AG04450 (cell line): ENCODE measurements at regions not wholly inside any gene's neighbourhood (a gene's known extent, or its start where the extent isn't known, plus 50 kb on each side); places are given as distances from the start of the nearest gene placed in this dataset.

Experiments
- CTCF ChIA-PET: fragments of 300-600, 350-600 bp; formaldehyde crosslinking; extraction: SDS; loops from one replicate; lab custom pipeline; 2022; ENCODE audit warnings: antibody characterized with exemption, inconsistent platforms; lab: Charles Lee
- POLR2A ChIA-PET: fragments of 350-600 bp; formaldehyde crosslinking; extraction: SDS; loops from one replicate; lab custom pipeline; 2021; ENCODE audit warnings: antibody characterized with exemption, inconsistent platforms; lab: Yijun Ruan, JAX
- DNase-seq: peaks from one replicate; pipeline ENCODE4 v3.0.0-alpha.2; 2011; ENCODE audit warnings: low read depth, low spot score
- H3K27ac ChIP-seq: one replicate; pipeline ENCODE4 v1.5.1; 2012; ENCODE audit warnings: low read depth, low read length, control low read depth
- H3K27me3 ChIP-seq: one replicate; pipeline ENCODE4 v1.6.0; 2012; ENCODE audit warnings: low read length; ENCODE audit not compliant: control insufficient read depth, insufficient read depth
- H3K4me3 ChIP-seq: 2 replicates; pipeline ENCODE4 v1.5.1; 2011; ENCODE audit warnings: mild to moderate bottlenecking, low read depth, low read length, control low read depth
- H3K9me3 ChIP-seq: 2 replicates; pipeline ENCODE4 v1.5.1; 2012; ENCODE audit warnings: low read length; ENCODE audit not compliant: control insufficient read depth, insufficient read depth
- TF ChIP-seq, protein P1 (sequence below): IDR thresholded peaks from 2 replicates; pipeline ENCODE4 v1.5.1; 2011; ENCODE audit warnings: low read depth, low read length, control low read depth, inconsistent platforms

DNA sequence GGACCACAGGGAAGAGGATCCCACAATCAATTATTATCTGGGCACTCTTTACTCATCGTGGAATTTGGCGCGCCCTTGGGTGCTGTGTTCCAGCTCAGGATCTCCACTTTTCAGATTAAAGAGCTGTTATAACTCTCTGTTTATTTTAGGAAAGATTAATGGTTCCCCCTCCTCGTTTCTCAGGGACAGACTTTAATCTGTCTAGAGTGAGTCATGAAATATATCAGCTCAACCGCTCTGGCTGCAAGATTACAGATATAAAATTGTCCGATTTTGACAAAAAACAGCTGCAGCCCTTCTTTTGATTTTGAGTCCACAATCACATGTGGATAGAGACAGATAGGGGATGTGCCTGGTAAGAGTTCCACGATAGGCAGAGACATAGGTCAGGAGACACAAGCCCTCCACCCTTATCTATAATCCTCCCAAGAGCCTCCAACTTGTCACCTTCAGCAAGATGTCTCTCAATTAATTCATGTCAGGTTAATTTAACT is 77.6 kb upstream of the ANKRD55 start:
- ChIA-PET CTCF (no interaction called here), POLR2A (interaction anchor here (0.9 kb wide), 1 partner anchor 13 kb away, joined by 3 read pairs; no protein-coding TSS in a partner anchor)
- TF ChIP-seq, protein P1, sequence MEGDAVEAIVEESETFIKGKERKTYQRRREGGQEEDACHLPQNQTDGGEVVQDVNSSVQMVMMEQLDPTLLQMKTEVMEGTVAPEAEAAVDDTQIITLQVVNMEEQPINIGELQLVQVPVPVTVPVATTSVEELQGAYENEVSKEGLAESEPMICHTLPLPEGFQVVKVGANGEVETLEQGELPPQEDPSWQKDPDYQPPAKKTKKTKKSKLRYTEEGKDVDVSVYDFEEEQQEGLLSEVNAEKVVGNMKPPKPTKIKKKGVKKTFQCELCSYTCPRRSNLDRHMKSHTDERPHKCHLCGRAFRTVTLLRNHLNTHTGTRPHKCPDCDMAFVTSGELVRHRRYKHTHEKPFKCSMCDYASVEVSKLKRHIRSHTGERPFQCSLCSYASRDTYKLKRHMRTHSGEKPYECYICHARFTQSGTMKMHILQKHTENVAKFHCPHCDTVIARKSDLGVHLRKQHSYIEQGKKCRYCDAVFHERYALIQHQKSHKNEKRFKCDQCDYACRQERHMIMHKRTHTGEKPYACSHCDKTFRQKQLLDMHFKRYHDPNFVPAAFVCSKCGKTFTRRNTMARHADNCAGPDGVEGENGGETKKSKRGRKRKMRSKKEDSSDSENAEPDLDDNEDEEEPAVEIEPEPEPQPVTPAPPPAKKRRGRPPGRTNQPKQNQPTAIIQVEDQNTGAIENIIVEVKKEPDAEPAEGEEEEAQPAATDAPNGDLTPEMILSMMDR: no peak
- no peaks in the 10 kb centered on the region for H3K27me3 ChIP-seq
- H3K9me3 ChIP-seq: no peaks in the 10 kb centered on the region
- H3K27ac ChIP-seq: no peak overlapping the region
- no peak for DNase-seq
- no peak overlapping the region for H3K4me3 ChIP-seq

DNA sequence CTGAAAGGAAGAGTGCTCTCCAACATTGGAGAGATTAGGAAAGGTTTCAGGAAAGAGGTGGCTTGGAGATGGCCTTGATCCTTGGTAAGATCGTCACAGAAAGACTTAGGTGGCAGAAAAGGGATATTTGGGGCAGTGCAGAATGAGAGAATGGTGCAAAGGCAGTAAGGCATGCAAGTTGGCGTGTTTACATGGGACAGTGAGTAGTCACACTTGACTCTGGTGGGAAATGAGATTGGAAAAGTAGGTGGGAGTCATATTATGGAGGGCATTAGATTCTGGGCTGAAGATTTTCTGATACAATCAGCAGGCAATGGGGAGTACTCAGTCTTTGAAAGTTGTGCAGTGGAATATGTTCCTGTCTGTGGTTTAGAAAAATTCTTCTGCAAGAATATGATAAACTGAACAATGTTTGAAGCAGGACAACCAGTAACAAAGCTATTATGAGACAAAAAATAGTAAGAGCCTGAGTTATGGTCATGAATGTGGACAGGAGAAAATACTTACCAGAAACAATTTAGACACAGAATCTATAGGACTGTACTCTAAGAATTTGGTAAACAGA is 76.2 kb upstream of the ANKRD55 start:
- Histone ChIP-seq H3K27ac (no peak overlapping the region), H3K27me3 (no peaks in the 10 kb centered on the region), H3K9me3 (no peaks in the 10 kb centered on the region), H3K4me3 (no peak overlapping the region)
- ChIA-PET CTCF (no interaction called here), POLR2A (no interaction called here)
- no peak for DNase-seq
- TF ChIP-seq, protein P1: no peak

DNA sequence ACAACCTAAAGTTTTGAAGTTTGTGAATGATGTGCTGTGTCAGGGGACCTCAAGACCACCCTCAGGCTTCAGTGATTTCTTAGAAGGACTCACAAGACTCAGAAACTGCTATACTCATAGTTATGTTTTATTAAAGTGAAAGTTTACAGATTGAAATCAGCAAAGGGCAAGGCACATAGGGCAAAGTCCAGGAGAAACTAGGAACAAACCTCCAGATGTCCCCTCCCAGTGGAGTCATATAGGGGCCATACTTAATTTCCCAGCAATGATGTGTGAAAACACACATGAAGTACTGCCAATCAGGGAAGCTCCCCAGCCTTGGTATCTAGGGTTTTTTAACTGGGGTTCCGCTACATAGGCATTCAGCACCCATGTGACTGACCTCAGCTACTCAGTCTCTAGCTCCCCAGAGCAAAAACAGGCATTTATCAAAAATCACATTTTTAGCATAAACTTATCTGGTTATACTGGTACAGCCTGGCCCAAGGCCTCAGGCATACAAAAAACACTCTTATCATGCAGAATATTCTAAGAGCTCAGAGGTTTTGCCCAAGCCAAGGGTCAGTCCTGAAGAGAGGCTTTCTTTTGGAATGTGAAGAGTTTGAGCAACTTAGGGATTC is 74.7 kb upstream of the ANKRD55 start:
- no peaks in the 10 kb centered on the region for H3K9me3 ChIP-seq
- TF ChIP-seq, protein P1: no peak
- no peak for DNase-seq
- ChIA-PET POLR2A (no interaction called here), CTCF (no interaction called here)
- H3K4me3 ChIP-seq: no peak overlapping the region
- no peaks in the 10 kb centered on the region for H3K27me3 ChIP-seq
- H3K27ac ChIP-seq: no peak overlapping the region

DNA sequence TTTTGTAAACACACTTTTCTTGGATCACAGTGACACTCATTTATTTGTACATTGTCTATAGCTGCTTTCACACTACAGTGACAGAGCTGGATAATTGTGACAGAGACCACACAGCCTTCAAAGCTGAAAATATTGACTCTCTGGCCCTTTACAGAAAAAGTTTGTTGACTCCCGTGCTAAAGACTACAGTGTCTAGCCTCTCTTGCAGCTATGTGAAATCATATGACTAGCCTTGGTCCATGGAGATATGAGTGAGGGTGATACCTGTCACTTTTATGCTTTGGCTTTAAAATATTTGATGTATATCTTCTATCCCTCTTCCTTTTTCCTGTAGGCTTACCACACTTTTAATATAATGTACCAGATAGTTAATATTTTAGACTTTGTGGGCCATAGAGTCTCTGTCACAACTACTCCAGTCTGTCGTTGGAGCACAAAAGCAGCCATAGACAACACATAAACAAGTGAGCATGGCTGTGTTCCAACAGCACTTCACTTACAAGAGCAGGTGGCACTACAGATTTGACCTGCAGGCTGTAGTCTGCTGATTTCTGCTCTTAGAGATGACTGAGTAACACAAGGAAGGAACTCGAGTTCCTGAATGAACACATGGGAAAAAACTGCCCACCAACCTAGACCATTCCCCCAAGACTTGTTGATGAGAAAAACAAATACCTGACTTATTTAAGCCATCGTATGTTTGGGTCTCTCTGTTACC is 73.5 kb upstream of the ANKRD55 start:
- Histone ChIP-seq H3K27me3 (no peaks in the 10 kb centered on the region), H3K4me3 (no peak overlapping the region), H3K9me3 (no peaks in the 10 kb centered on the region), H3K27ac (no peak overlapping the region)
- POLR2A ChIA-PET: interaction anchor here (0.5 kb wide), 1 partner anchor 548 kb away, joined by 4 read pairs; no protein-coding TSS in a partner anchor
- CTCF ChIA-PET: no interaction called here
- TF ChIP-seq, protein P1: no peak
- DNase-seq: no peak
